HG02798 (cell line): ENCODE measurements at regions not wholly inside any gene's neighbourhood (a gene's known extent, or its start where the extent isn't known, plus 50 kb on each side); places are given as distances from the start of the nearest gene placed in this dataset.

ENCODE experiments used
- ATAC-seq: cut with Tn5 transposase; IDR thresholded peaks from one replicate; pipeline ENCODE4 v1.9.1; 2021; ENCODE audit warnings: mild to moderate bottlenecking; ENCODE audit not compliant: unreplicated experiment, poor library complexity

GRCh38 chr3:101095693-101096430 lies 102.6 kb upstream of the ABI3BP start:
- ATAC-seq = no peak

GRCh38 chr3:101091489-101091888 lies 98.3 kb upstream of the ABI3BP start:
- ATAC-seq = no peak

- ATAC-seq = no peak
Observed at GRCh38 chr3:101085752-101086151, 92.5 kb upstream of the ABI3BP start.

GRCh38 chr3:101084404-101084803 lies 91.2 kb upstream of the ABI3BP start:
- no peak for ATAC-seq

GRCh38 chr3:101081999-101082398 lies 88.8 kb upstream of the ABI3BP start:
- no peak for ATAC-seq

- no peak for ATAC-seq
Observed at GRCh38 chr3:101081446-101081845, 88.2 kb upstream of the ABI3BP start.

GRCh38 chr3:101077361-101078011 lies 84.3 kb upstream of the ABI3BP start:
- ATAC-seq = no peak

- no peak for ATAC-seq
Observed at GRCh38 chr3:101074518-101074917, 81.3 kb upstream of the ABI3BP start.

- ATAC-seq = no peak
Observed at GRCh38 chr3:101072300-101072699, 79.1 kb upstream of the ABI3BP start.

- ATAC-seq = no peak
Observed at GRCh38 chr3:101070799-101071121, 77.5 kb upstream of the ABI3BP start.

GRCh38 chr3:101069901-101070798 lies 76.9 kb upstream of the ABI3BP start:
- ATAC-seq = peak; percentile 87

- no peak for ATAC-seq
Observed at GRCh38 chr3:101068876-101069606, 75.8 kb upstream of the ABI3BP start.

- no peak for ATAC-seq
Observed at GRCh38 chr3:101066711-101067129, 73.5 kb upstream of the ABI3BP start.

- ATAC-seq = no peak
Observed at GRCh38 chr3:101065962-101066361, 72.7 kb upstream of the ABI3BP start.

- no peak for ATAC-seq
Observed at GRCh38 chr3:101063401-101063800, 70.2 kb upstream of the ABI3BP start.

- no peak for ATAC-seq
Observed at GRCh38 chr3:101061312-101061711, 68.1 kb upstream of the ABI3BP start.

GRCh38 chr3:101050866-101051265 lies 57.6 kb upstream of the ABI3BP start:
- no peak for ATAC-seq

GRCh38 chr3:101050046-101050445 lies 56.8 kb upstream of the ABI3BP start:
- no peak for ATAC-seq

GRCh38 chr3:101049532-101049931 lies 56.3 kb upstream of the ABI3BP start:
- no peak for ATAC-seq

GRCh38 chr3:101043687-101044078 lies 50.5 kb upstream of the ABI3BP start:
- ATAC-seq = no peak
